ELR (cell line): ENCODE measurements at regions not wholly inside any gene's neighbourhood (a gene's known extent, or its start where the extent isn't known, plus 50 kb on each side); places are given as distances from the start of the nearest gene placed in this dataset.

ENCODE experiments used
- DNase-seq: peaks from one replicate; pipeline ENCODE4 v3.0.0-alpha.2; 2015; ENCODE audit warnings: low read depth

DNA sequence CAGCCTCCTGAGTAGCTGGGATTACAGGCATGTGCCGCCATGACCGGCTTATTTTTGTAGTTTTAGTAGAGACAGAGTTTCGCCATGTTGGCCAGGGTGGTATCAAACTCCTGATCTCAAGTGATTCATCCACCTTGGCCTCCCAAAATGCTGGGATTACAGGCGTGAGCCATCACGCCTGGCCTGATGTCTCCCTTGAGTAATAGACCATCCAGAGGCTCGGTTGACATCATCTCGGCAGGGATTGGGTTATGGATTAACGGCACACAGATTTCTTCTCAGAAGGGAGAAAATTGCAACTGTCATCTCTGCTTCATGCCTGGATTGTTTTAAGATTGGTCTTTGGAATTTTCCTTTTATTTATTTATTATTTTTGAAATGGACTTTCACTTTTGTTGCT, 239.2 kb upstream of the LARGE1 start:
- no peak for DNase-seq

DNA sequence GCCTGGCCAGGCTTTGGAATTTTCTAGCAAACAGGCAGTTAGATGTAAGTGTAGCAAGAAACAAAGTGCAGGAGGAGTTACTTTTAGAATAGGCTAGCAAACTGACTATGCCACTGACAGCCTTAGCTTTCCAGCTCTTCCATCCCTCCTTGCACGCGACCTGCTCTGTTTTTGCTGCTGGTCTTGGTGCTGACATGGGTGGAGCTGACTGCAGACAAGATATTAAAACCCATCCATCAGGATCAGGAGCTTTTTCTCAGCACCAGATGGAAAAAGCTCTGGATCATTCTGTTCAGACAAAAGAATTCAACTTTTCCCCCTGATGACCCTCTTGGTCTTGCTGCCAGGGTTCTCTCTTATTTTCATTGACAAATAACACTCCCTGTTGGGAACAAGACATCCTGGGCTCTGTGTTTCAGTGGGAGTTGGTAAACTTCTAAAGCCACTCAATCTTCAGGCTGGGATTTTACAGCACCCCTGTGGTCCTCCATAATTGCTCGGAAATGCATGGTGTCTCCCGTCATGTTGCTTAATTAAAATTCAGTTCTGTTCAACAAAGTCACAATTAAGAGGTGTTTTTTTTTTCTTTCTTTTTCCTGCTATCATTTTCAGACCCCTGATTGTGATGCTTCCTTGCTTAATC, 240.0 kb upstream of the LARGE1 start:
- DNase-seq: no peak

DNA sequence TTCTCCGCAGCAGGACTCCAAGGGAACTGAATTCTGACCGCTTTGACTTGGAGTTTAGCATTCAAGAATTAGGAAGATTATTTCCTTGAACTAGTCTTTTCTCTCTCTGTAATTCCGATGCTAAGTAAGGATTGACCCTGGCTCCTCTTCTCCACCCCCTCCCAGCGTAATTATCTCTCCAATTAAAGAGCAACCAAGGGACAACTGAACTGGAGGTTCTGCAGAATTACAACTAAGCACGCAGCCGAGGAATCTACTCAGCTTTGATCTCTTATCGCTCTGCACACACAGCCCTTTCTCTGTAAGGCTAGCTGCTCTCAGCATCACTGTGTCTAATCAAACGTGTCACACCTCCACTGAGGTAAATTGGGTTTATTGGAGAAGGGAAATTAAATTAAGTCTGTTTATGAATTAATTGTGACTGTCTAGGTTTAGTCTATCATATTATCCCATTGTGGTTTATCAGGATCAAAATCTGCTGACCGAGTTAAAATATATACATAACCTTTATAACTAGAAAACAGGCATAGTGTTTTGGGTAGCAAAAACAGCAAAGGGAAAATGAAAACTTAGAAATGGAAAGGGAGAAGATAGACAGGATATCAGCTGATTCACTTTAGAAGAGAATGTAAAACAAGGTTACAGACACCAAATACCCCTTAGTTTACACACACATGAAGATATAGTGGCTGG, 241.3 kb upstream of the LARGE1 start:
- no peak for DNase-seq

DNA sequence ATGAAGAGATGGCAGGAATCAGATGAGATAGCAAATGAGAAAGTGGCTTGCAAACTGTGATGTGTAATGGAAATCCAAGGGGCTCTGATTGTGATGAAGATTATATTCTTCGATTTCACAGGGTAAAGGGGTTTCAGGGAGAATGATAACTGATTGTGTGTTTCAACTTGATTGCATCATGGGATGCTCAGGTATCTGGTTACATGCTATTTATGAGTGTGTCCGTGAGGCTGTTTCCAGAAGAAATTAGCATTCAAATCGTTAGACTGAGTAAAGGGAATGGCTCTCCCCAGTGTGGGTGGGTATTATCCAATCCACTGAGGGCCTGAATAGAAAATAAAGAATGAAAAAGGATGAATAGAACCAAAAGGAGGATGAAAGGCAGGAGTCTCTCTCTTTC, 278.7 kb upstream of the LARGE1 start:
- DNase-seq: no peak

DNA sequence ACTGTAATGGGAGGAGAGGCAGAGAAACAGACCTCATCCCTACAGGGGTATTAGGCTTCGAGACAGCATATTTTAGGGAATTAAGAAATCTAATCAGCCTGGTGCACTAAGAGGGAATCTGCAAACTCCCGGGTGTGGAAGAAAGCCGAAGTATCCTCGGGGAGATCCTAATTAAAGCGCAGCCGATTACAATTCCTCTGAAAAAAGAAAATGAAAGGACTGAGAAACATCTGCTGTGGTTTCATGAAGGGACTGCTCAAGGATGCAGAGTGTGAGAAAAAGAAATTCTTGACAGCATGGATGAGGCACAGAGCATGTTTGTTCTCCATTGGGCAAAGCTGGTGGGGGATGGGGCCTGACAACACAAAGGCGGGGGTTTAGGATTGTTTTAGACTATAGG, 290.0 kb upstream of the LARGE1 start:
- DNase-seq: no peak

DNA sequence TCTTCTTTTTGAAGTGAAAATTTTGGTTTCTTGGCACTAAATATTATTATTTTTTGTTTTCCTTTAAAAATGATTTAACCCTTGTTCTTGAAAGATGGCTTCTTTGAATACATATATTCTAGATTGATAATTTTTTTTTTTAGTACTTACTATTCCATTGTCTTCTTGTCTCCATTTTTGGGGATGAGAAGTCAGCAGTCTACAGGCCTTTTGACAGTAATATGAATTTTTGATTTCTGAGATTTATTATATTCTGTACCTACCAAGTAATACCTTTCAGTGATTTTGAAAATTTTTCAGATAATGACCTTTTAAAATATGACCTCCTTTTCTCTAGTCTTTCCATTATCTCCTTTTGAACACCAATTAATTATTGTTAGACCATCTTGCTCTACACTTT, 294.1 kb upstream of the LARGE1 start:
- no peak for DNase-seq

DNA sequence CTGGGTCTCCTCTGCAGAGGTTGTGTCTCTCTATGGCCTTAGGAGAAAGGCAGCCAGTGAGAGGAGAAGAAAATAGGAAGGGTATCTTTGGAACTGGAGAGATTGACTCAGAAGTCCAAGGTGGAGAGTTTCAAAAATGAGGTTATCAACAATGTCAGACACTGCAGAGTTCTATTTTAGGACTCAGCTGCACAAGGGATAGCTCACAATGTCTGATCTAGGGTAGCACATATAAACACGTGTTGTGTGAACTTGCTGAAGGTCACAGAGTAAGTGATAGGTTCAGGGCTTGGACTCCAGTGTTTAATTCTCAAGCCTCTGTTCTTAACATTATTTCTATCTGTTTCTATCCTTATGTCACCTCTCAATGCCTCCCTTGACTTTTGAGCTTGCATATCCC, 305.0 kb upstream of the LARGE1 start:
- DNase-seq: no peak

DNA sequence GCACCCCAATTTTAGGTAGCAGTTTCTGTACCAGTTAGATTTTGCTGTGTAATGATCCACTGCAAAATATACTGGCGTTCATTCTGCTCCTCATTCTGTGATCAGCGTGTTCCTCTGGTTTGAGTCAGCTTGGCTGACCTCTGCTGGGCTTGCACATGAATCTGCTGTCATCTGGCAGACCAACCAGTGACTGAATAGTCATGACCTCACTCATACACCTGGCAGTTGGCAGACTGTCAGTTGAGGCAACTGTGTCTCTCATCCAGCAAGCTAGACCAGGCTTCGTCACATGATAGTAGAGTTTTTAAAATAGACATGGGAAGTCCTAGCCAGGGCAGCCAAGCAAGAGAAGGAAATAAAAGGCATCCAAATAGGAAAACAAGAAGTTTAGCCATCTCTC, 316.3 kb upstream of the LARGE1 start:
- no peak for DNase-seq

DNA sequence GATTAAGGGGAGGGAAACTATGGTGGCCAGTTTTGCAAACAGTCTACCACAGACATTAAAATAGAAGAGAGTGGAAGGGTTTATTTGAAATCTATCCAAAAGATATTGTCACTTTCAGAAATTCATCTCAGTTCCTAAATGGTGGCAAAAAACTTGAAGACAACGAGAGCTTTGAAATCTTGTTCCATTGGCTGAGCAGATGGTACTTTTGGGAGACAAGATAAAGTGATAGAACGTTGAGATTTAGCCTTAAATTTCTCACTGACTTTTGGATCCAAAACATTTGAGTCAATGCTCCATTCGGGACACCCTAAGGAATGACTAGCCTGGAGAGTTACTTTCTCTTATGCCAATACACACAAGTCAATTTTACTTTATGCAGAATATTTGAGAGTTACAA, 319.1 kb upstream of the LARGE1 start:
- DNase-seq: no peak

DNA sequence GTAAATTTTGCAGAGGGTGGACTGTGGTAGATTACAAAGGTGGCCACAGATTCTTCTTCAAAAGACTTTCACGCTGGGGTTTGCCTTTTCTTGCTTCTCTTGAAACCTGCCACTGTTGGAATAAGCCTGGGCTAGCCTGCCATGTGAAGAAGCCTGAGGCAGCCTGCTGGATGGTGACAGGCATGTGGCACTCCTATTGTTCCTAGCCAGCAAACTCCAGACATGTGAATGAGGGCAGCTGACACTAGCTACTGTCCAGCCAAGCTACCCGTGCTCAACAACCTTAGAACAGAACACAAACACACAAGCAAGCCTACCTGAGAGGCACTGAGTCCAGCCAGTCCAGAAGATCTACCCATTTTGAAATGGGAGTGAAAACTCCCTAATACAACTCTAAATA, 322.7 kb upstream of the LARGE1 start:
- no peak for DNase-seq

DNA sequence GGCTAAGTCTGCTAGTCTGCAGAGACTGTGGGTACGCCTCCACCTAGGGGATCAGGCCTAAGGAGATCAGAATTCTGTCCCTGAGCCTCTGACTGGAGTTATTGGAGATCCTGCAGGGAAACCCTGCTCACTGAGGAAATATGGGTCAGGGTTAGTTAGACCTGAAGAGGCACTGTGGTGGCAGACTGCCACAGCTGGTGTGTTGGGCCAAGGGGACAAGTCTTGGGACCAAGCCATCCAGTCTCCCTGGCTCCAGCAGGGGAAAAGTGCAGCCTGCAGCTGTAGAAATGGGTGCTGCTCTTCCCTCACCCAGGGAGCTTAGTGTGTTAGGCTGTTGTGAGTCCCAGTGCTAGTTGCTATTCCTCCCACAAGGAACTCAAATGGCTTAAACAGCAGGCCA, 334.8 kb upstream of the LARGE1 start:
- no peak for DNase-seq

DNA sequence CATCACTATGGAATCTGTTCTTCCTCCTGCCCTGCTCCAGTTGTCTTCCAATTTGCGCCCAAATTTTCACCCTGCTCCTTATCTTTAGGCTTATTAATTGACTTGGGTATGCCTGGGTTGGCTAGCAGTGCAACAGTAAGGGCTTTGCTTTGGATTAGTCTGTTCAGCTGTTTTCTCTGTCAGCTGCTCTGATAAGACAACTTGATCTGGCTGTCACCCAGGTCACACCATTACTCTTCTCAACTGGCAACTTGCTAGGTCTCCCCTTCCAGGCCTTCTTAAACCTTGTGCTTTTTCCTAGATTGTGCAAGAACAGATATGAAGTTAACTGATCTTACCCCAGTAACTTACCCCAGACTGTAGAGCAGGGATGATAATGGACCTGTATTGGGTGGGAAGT, 357.8 kb upstream of the LARGE1 start:
- DNase-seq: no peak

DNA sequence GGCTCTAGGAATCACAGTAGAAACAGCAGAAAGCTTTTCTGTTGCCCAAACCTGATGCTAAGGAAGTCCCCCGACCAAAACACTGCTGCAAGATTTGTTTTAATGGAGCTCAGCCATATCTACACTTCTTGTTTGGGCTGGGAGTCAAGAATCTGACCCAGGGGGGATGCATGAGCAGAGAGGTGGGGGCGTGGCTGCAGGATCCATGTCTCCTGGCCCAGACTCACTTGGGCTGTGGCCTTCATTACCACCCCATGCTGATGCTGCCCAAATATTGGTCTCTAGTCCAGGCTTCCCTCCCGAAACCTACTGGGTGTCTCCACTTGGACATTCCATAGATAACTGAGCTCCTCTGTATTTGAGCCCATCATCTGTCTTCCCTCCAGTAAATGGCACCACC, 361.5 kb upstream of the LARGE1 start:
- no peak for DNase-seq

DNA sequence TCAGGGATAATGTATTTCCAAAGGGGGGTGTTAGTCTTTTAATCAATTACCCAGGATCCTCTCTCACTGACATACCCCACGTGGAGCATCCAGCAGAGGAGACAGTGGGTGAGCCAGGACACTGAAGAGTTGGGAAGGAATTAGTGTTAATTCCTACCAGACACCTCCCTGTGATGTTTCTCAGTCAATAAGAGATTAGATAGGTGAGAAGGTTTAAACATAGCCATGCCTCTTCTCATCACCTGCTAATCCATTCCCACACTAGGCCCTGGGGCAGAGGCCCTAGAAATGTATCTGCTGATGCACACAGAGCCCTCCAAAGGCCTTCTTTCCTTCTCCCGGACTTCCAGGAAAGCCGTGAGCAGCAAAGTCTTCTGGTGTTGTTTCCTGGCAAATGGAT, 363.6 kb upstream of the LARGE1 start:
- no peak for DNase-seq

DNA sequence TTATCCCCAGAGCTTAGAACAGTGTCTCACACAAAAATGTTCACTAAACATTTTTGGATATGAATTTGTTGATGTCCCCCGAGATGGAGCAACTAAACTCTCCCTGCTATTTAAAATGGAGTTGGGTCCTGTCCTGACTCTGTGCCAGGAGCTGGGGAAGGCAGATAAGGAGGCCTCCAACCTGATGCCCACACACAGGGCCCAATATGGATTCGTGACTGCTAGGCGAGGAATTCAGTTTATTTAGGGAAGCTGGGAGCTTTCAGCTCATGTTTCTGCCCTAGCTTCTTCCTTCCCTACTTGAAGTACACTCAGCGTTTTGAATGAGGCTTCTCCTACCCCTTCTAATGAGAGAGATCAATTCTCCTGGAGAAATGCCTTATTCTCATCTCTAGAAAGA, 373.0 kb upstream of the LARGE1 start:
- no peak for DNase-seq

DNA sequence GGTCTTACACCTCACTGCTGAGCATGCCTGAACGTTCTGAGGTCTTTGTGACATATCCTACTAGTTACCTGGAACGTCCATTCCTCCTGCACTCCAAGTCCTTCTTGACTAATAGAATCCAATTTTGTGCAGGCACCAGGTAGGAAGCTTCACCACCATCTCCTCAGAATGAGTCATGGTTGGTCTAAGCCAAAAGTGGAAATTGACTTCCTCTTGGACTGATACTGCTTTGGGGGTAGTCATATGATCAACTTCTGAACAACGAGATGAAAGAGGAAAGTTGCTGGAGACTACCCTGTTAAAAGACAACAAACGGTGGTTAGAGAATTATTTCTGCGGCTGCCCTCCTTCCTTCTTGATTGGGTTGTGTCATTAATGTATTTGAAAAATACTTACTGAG, 374.2 kb upstream of the LARGE1 start:
- DNase-seq: no peak

DNA sequence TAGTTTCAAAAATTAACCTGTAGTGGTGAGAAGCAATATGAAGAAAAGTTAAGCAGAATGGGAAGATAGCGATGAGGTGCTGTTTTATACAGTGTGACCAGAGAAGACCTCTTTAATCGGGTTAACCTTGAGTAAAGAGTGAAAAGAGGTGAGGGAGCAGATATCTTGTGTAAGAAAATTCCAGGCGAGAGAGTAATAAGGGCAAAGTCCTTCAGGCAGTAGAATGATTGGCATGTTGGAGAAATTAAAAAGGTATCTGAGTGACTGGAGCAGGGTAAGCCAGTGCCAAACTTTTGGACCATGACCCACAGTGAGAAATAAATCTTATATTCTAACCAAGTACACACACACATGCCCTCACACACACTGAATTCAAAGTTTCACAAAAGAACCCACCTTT, 374.7 kb upstream of the LARGE1 start:
- no peak for DNase-seq

DNA sequence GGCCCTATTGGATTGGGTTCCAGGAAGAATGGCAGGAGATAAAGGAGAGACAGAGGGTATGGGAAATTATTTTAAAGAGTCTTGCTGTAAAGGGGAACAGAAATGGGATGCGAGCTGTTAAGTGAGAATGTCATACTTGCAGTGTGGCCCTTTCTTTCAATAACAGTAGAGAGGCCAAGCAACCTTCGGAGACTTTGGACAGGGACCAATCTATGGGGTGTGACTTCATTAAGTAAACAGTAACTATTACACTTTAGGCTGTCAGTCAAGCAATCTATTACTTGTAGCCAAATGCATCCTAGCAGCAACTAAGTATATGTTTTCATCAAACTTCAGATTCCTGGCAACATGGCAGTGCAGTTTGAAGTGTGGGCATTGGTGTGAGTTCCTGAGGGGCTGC, 376.2 kb upstream of the LARGE1 start:
- DNase-seq: no peak

DNA sequence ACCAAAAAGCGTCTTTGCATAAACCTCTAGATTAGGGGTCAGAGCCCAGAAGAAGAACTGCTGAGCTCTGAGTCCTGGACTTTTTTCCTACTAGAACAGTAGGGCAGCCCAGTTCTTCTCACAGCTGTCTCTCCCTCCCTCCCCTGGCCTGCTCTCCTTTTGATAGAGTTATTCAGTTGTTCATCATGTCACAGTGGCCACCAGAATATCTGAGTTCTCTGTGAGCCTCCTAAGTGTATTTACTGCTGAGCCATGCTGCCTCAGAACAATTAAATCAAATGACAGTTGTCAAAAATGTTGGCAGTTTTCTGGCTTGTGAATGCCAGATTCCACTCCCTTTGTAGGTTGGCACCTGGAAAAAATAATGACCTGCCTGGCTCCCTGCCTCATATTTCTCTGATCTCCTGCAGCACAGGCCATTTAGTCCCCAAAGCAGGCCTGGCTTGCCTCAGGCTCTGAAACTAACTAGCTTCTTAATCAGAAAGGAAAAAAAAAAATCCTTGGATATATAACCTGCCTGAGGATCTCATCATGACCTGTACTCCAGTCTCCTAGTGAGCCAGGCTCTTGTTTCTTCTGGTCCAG, 377.4 kb upstream of the LARGE1 start:
- DNase-seq: no peak

DNA sequence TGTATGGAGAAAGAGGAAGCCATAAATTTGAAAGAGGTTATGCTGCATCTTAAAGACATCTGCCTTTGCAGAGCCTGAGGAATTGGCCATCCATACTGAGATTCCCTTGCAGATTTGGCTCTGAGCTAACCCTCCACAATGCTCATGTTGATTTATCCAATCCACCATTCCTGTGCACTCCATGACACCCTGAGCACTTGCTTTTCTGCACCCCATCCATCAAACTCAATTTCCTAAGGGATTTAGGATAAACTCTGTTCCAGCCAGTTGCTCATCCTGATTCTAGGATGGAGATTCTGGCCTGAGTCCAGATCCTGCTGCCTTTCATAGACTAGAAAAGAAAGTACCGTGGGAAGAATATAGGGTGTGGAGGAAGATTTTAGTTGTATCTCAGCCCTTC, 379.2 kb upstream of the LARGE1 start:
- no peak for DNase-seq

DNA sequence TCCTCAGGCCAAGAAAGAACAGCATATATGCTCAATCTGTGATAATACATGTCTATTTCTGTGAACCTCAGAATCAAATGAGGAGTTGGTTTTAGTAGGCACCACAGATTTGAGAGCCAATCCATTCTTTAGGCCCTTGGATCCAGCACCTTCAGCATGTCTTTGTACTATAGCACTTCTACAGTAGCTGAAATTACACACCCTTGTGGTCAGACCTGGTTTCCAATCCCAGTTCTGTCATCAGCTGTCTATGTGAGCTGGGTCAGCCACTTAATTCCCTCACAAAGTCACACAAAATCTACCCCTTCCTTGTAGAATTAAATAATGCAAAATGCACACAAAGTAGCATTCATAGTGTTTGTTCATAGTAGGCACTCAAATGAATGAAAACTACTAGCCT, 381.3 kb upstream of the LARGE1 start:
- DNase-seq: no peak

DNA sequence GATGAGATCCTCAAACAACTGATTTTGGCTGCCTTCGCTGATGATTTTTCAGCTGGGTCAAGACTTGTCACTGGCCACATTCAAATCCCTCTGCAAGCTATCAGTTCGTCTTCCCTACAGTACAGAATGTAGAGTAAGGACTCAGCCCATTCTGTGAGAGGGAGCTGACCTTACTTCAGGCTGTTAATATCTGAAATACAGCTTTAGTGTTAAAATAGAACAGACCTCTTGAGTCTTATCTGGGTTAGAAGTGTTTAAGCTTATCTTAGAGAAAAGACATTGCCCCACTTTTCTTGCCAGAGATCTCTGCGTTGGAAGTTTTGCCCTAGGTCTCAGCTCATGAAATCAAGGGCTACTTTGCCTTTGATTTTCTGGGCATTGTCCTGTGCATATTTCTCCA, 383.4 kb upstream of the LARGE1 start:
- no peak for DNase-seq

DNA sequence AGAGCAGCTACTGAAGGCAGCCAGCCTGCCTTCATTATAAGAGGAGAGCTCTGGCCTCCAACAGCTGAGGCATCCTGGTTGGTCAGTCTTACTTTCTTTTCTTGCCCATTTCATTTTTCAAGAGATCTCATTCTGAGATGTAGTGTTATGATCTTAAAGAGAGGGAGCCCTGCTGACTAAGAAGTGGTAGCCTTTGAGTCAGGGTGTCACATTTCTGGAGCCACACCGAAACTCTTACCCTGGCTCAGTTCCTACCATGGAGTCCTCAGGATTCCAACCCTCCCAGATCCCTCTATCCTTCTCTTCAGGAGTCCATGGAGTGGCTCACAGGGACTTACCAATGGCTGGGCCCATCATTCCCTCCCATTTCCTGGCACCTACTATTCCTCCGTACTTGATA, 386.1 kb upstream of the LARGE1 start:
- DNase-seq: no peak

DNA sequence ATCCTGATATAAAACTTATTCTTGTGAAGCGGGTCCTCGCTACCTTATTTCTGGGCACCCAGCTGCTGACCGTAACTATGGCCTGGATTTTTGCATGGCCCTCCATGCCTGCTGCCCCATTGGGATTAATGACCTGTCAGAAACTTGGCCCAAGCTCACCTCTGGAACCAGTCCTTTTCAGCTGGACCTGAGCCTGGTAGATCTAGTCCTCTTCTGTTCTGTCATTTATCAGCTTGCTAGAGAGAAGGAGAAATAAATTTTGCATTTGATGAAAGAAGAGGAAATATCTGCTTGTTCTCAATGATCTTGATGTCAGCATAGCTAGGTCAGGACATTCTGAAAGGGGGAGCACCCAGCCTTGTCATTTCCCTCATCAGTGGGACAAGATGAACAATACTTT, 387.8 kb upstream of the LARGE1 start:
- DNase-seq: no peak
